Adrenal gland (tissue), 9 donors: ENCODE measurements at regions not wholly inside any gene's neighbourhood (a gene's known extent, or its start where the extent isn't known, plus 50 kb on each side); places are given as distances from the start of the nearest gene placed in this dataset.
"Not testable (repeated sequence)": the region's sequence is repeated elsewhere in the genome, so short reads cannot be mapped to it uniquely, and the experiment has no call there.

Experiments used
- DNase-seq, 7 donors: peaks; one replicate each; pipeline ENCODE4 v3.0.0-alpha.2; 2019 to 2020
- H3K27ac ChIP-seq, 5 donors: fragments of 200-600 bp; sonication (generic) in 4 of 5; 1 replicate in 3 of 5; 2 replicates in 2 of 5; pipeline versions ENCODE4 v1.5.1 to v1.8.0; 2016 to 2020; ENCODE audit warnings: mild to moderate bottlenecking in 1 of 5
- H3K27me3 ChIP-seq: fragments of 200-600 bp; 2 replicates; pipeline ENCODE4 v1.8.0; 2021
- H3K36me3 ChIP-seq, 2 donors: fragments of 200-600 bp; replicated peaks in 1 of 2; 1 replicate in 1 of 2; 2 replicates in 1 of 2; pipeline versions ENCODE4 v1.5.1 to v1.8.0; 2018 to 2022
- H3K4me1 ChIP-seq, 2 donors: fragments of 200-600 bp; replicated peaks in 1 of 2; 1 replicate in 1 of 2; 2 replicates in 1 of 2; pipeline versions ENCODE4 v1.5.1 to v1.8.0; 2018 to 2021
- H3K4me3 ChIP-seq, 4 donors: fragments of 200-600 bp; sonication (generic) in 3 of 4; one replicate each; pipeline ENCODE4 v1.5.1; 2016 to 2018
- H3K9me3 ChIP-seq, 3 donors: fragments of 200-600 bp; sonication (generic) in 1 of 3; replicated peaks in 1 of 3; 1 replicate in 2 of 3; 2 replicates in 1 of 3; pipeline versions ENCODE4 v1.5.1 to v1.8.0; 2016 to 2021
- CTCF ChIP-seq, 6 experiments: fragments of 450-650 bp in 4 of 6; fragments of 200-600 bp in 2 of 6; sonication (generic) in 1 of 6; IDR thresholded peaks; 1 replicate in 5 of 6; 2 replicates in 1 of 6; pipeline versions ENCODE4 v1.5.1 to v1.8.0; 2016 to 2021; ENCODE audit warnings: antibody characterized with exemption in 6 of 6, mild to moderate bottlenecking in 2 of 6, moderate library complexity in 1 of 6
- POLR2A ChIP-seq, 2 donors: fragments of 450-650 bp; IDR thresholded peaks; one replicate each; pipeline ENCODE4 v1.6.1; 2017; ENCODE audit warnings: antibody characterized with exemption in 2 of 2, mild to moderate bottlenecking in 2 of 2, moderate library complexity in 1 of 2
- WGBS, 4 donors: extraction: QIAGEN DNeasy Blood & Tissue Kit in 2 of 4; methylation state at CpG; one replicate each; pipeline versions ENCODE4 v1.1.5 to v1.1.7; 2013 to 2017; 5-methylcytosine and 5-hydroxymethylcytosine counted together
- intact Hi-C, 2 donors: fragments of 100-400 bp; cut with DNase I; formaldehyde crosslinking; loops; one replicate each; pipeline versions ENCODE4 v1.14.1 to v1.15.0; 2022 to 2023
- donor health status: healthy with polysubstance abuse.
- donor health status: Bipolar disorder and iron deficiency.
- donor health status: DM: yes; HTN: yes; CAD: no.
- donor health status: DM: no; HTN: no; CAD: no.
- donor health status: DM: no; HTN: no; CAD: no.

- H3K4me1 ChIP-seq, result no peaks in the 10 kb centered on the region
- no peak overlapping the region for H3K27ac ChIP-seq
- no peaks in the 10 kb centered on the region for H3K9me3 ChIP-seq
- no peaks in the 10 kb centered on the region for H3K36me3 ChIP-seq
- intact Hi-C loops, result no loop called here
- H3K27me3 ChIP-seq, result no peaks in the 10 kb centered on the region
- TF ChIP-seq CTCF (IDR thresholded peaks at IDR 0.05) (no peak), POLR2A (IDR thresholded peaks at IDR 0.05) (no peak)
- H3K4me3 ChIP-seq, result no peak overlapping the region
- 82 to 92% (median 86%) methylated on average over 3 of the region's 3 CpGs for WGBS, 4 donors
- no peak for DNase-seq
Observed at GRCh38 chr15:92753591-92753990, 98.0 kb upstream of the FAM174B start.

- H3K36me3 ChIP-seq, result no peaks in the 10 kb centered on the region
- no peak overlapping the region for H3K27ac ChIP-seq
- intact Hi-C loops, result no loop called here
- TF ChIP-seq CTCF (IDR thresholded peaks at IDR 0.05) (no peak), POLR2A (IDR thresholded peaks at IDR 0.05) (no peak)
- WGBS, 4 donors, result 81 to 89% (median 85%) methylated on average over 3 to 5 of the region's 5 CpGs
- H3K4me1 ChIP-seq, result no peaks in the 10 kb centered on the region
- no peak overlapping the region for H3K4me3 ChIP-seq
- H3K9me3 ChIP-seq, result no peaks in the 10 kb centered on the region
- no peak for DNase-seq
- H3K27me3 ChIP-seq, result no peaks in the 10 kb centered on the region
Observed at GRCh38 chr15:92763459-92763858, 107.9 kb upstream of the FAM174B start.

- intact Hi-C loops, H3K9me3 ChIP-seq, H3K27ac ChIP-seq, H3K36me3 ChIP-seq, H3K4me1 ChIP-seq, H3K4me3 ChIP-seq, H3K27me3 ChIP-seq: not testable (repeated sequence)
- 96 to 100% (median 97%) methylated on average over 1 to 29 of the region's 35 CpGs; no CpG with 5 or more reads in 1 of the 4 donors for WGBS, 4 donors
- peak in 1 of 7 donors; percentile 31 for DNase-seq
Observed at GRCh38 chr15:92768131-92768530, 112.6 kb upstream of the FAM174B start.

- 67 to 89% (median 79%) methylated on average over 3 of the region's 3 CpGs for WGBS, 4 donors
- TF ChIP-seq CTCF (IDR thresholded peaks at IDR 0.05) (no peak), POLR2A (IDR thresholded peaks at IDR 0.05) (no peak)
- intact Hi-C loops, result no loop called here
Observed at GRCh38 chr15:92770641-92771040, 115.1 kb upstream of the FAM174B start.

GRCh38 chr15:92772061-92772460 is 116.5 kb upstream of the FAM174B start:
- no peaks in the 10 kb centered on the region for H3K9me3 ChIP-seq
- no peak overlapping the region for H3K4me3 ChIP-seq
- WGBS, 4 donors, result 78 to 94% (median 86%) methylated on average over 6 to 9 of the region's 9 CpGs
- intact Hi-C loops, result no loop called here
- DNase-seq, result peak in 1 of 7 donors; percentile 43
- no peaks in the 10 kb centered on the region for H3K36me3 ChIP-seq
- TF ChIP-seq POLR2A (IDR thresholded peaks at IDR 0.05), result no peak
- TF ChIP-seq CTCF (IDR thresholded peaks at IDR 0.05), result no peak
- no peaks in the 10 kb centered on the region for H3K27me3 ChIP-seq
- H3K27ac ChIP-seq, result no peak overlapping the region
- H3K4me1 ChIP-seq, result no peaks in the 10 kb centered on the region

More at GRCh38 chr15:92770641-92771040, 115.1 kb upstream of the FAM174B start:
- H3K4me1 ChIP-seq, result no peaks in the 10 kb centered on the region
- no peaks in the 10 kb centered on the region for H3K27me3 ChIP-seq
- H3K36me3 ChIP-seq, result no peaks in the 10 kb centered on the region
- H3K4me3 ChIP-seq, result no peak overlapping the region
- DNase-seq, result no peak
- H3K27ac ChIP-seq, result no peak overlapping the region
- H3K9me3 ChIP-seq, result no peaks in the 10 kb centered on the region
